NCI-H82 (cell line): ENCODE measurements at regions not wholly inside any gene's neighbourhood (a gene's known extent, or its start where the extent isn't known, plus 50 kb on each side); places are given as distances from the start of the nearest gene placed in this dataset.
"Not testable (repeated sequence)": the region's sequence is repeated elsewhere in the genome, so short reads cannot be mapped to it uniquely, and the experiment has no call there.

Experiments used
- DNase-seq: peaks from one replicate; lab custom pipeline; 2025; lab: John Stamatoyannopoulos, UW

DNA sequence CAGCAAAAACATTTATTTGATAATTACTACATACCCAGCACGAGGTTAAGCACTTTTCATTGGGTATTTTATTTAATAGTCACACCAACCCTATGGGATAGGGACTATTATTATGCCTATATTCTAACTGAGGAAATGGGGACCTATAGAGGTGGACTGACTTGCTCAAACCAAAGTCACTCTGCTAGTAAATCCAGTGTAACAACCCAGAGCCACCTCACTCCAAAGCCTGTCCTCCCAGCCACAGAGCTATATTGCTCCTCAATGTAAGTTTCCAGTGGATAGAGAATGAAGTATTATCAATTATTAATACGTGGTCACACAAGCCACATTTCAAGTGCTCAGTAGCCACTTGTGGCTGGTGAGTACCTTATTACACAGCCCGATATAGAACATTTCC lies 97.5 kb downstream of the RGS2 start:
- no peak for DNase-seq

DNA sequence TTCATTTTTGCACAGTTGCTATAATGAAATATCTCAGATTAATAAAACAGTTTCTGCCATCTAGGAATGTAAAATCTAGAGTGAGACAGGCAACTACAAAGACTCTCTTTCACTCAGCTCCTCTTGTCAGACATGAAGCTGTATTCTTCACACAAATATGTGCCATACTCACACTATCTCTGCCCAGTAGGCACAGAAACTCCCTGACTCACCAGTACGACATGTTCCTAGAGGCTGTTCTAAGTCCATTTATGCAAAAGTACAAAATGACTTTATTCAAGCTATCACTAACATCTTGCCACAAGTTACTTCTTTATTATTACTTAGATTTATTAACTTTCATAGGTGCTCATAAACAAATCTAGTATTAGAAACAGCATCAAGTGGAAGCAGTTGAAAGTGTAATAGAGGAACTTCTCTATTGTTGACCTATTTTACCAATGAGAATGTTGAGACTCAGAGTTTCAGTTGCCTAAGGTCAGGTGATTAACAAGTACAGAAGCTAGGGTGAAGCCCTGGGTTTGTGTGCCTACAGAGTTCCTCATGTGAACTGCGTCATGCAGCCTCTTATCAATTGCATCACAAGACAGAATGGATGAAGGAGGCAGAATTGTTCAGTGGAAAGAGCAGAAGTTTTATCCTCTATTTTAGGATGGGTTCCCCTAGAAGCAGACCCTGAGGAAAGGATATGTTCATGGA lies 98.9 kb downstream of the RGS2 start:
- DNase-seq = no peak

DNA sequence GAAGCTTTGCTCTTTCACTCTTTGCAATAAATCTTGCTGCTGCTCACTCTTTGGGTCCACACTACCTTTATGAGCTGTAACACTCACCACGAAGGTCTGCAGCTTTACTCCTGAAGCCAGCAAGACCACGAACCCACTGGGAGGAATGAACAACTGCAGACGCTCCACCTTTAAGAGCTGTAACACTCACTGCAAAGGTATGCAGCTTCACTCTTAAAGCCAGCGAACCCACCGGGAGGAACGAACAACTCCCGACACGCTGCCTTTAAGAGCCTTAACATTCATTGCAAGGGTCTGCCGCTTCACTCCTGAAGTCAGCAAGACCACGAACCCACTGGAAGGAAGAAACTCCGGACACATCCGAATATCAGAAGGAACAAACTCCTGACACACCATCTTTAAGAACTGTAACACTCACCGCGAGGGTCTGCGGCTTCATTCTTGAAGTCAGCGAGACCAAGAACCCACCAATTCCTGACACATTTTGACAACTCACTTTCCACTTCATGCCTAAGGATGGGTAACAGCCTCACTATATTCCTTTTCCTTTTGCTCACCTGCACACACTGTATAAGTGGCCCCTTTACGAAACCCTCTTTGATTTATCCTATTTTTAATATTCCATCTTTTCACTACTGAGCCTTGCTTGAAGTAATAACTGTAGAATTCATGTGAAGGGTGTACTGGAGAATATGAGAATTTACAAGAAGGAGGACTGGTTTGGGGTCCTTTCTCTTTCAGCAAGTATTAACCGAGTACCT lies 103.2 kb downstream of the RGS2 start:
- DNase-seq = not testable (repeated sequence)

DNA sequence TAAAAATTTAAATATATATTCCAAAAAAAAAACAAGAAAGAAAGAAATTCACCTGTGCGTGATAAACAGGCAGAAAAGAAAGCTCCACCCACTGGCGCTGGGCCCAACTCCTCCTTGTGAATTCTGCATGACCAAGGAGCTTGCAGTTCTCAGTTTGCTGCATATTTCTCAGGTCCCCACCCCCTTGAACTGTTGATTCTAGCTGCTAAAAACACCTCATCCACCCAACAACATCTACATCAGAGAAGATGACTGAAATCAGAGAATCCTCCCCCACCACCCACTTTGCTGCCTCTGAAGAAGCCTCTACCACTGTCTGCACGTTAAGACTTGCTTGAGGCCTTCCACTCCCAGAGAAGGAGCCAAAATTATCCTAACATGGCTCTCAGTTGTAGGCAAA lies 104.8 kb downstream of the RGS2 start:
- no peak for DNase-seq

DNA sequence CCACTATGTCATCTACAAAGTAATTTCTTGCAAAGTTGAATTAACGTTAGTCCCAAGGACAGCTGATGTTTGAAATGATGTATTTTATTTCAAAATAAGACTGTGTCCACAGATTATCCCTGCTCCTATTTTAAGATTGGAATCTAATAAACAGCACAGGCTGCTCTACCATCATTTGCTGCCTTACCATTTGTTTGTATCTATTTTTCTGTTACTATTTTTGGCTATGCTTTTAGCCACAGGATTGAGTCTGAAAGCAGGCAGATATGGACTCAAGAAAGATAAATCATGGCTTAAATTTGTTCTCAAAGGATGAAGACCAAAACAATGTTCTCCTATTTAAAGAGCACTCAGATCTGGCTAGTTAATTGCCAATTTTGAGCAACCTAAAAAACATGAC lies 105.3 kb downstream of the RGS2 start:
- DNase-seq = no peak

DNA sequence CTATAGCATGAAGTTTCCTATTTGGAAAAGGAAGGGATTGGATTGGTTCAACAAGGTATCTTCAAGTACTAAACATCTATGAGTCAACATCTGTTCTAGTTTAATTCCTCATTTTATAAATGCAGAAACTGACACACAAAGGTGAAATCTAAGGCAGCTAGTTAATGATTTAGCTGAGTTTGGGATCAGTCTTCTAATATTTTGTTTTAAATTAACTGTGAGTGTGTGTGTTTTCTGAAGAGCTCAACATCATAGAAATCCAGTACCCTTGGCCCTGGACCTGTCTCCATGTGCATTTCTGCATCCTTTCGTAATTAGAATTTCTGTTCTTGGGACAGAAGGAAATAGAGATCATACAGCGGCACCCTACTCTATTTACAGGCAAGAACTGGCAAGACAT lies 105.9 kb downstream of the RGS2 start:
- DNase-seq = no peak

DNA sequence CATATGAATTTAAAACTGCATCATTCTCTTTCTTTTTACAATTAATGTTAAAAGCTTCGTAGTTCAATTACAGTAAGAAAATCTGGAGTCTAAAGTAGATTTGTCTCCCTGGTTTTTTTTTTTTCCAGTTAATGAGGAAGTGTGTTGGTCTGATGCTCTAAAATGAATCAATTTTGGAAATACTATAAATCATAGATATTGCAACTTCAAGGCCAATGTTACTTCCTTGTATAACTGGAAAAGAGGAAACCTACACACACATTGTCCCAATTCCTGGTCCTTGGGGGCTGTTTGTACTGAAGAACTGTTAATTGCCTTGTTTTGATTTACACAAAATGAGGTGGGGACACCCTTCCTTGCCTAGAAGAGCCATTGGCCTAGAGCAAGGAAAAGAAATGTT lies 107.2 kb downstream of the RGS2 start:
- no peak for DNase-seq

DNA sequence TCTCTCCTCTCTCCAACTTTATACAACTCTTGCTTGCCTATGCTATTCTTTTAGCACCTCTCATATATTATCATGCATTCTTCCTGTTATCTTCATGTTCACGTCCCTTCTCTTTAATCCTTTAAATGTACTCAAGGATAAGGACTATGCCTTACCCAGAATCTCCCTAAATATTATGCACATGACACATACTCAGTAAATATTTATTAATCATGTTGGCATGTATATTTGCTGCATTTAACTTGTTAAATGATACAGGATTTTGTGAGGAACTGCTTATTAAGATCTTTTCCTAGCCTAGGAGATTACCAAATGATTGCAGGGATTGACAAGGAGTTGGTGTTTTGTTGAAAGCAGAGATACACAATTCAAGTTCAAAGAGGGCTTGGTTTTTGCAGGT lies 109.4 kb downstream of the RGS2 start:
- DNase-seq = no peak

DNA sequence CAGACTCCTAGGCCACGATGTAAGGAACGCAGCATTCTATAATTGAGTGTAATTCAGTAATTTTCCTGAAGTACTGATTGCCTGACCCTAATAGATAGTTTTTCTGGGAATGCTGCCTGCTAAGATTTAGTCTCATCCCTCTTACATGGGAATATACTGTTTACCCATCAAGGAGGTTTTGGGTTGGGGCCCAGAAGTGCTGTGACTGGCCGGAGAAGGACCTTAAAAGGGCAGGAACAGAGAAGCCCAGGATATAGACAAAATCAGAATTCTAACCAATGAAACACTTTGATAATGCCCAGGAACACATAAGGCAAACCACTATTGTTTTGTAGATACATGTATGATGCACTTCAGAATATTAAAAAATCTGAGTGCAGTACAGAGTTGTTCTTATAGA lies 111.6 kb downstream of the RGS2 start:
- no peak for DNase-seq

DNA sequence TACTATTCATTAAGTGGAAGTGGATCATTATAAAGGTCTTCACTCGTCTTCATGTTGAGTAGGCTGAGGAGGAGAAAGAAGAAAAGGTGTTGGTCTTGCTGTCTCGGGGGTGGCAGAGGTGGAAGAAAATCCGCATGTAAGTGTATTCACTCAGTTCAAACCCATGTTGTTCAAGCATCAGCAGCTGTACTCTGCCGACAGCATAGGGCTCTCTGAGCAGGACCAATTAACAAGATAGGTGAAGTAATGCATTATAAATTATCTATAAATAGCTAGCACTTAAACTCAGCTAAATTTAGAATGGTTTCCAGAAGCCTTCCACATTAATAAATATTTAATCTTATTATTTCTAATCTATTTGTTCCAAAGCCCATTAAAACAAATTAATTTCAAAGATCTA lies 116.8 kb downstream of the RGS2 start:
- peak; percentile 7 for DNase-seq

DNA sequence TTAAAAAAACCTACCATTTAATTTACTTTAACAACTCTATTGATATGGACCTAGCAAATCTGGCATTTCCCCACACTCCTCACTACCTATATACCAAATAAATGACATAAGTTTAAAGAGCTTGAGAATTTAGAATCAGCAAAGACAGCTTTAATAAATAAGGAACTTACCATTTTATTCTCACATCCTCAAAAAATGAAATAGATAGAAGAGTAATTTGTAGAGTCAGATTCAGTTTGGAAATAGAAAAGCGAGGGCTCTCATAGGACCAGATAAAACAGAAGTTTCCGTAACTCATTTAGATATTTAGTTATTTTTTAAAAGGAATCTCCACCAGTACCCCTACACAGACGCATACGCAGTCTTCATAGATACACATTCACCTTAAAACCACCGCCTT lies 117.9 kb downstream of the RGS2 start:
- no peak for DNase-seq

DNA sequence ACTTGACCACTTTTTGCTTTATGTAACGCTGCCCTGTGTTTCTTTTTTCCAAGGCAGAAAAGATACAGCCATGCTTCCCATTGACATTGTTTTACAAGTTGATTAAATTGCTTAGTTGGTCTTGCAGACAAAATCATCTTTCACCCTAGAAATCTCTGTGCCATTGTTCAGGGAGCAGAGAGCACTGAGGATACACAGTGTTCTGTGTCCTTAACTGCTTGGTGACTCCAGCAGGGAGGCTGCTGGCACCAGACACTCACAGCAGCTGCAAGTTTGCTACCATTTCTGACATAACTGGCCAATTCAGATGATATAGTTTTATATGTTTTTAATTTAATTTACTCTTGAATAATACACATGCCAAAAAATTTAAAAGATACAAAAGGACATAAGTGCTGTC lies 118.7 kb downstream of the RGS2 start:
- DNase-seq = no peak

DNA sequence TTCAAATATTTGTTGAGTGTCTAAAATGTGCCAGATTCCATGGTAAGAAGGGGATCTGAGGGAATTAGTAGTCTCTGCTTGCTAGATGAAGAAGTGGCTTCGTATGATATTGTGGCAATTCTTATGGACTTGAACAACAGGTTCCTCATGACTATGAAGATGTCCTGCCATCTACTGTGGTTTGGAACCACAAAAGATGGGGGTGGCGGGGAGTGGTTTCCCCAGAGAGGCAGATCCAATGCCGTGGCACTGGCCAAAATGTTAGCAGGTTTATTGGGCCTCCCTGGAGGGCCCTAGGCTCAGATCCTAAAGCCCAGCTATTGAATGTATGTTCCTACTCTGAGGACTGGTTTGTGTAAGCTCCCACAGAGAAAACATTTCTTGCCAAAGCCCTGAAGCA lies 120.8 kb downstream of the RGS2 start:
- DNase-seq = no peak

DNA sequence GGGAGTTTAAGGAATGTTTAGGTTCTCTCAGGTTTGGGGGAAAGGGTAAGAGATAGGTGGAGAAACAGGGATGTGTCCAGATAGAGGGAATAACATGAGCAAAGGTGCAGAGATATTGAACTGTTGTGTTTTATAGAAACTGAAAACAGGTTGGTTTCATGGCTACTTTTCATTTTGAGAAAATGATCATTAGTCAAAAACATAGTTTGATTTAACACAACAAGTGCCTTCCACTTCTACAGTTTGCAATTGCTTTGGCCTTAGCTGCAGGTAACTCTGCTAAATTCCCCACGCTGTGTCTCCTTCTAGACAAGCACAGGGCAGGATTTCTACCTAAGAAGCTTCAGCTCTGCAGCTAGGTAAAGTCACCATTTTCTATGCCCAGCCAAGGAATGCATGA lies 124.9 kb downstream of the RGS2 start:
- no peak for DNase-seq

DNA sequence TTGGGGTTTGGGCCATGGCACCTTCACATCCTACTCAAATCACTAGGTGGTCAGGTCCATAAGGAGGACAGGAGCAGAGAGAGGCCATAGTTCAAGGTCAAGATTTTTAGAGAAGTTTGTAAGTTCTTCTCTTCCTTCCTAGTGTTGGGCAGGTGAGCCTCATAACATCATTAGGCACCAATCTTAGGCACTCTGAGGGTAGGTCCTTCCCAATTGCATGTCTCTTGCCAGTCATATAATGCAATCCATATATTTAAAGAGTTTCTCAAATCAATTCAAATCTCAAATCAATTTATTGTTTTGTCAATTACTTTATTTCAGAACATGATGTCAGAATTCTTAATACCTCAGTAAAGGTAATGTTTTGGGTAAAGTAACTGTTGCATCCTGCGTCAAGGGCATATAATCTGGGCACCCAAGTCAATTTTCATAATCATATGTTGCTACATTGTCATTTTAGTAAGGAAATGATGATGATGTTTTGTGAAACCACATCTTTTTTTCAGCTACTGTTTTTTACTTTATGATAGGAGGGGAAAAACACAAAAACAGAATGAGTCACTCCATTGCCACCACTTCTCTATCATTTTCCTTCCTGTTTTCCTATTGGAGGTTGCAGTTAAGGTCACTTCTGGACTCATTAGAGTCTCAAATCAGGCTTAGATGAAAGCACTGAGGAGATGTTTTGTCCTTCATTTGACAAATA lies 122.7 kb downstream of the UCHL5 start:
- DNase-seq = no peak

DNA sequence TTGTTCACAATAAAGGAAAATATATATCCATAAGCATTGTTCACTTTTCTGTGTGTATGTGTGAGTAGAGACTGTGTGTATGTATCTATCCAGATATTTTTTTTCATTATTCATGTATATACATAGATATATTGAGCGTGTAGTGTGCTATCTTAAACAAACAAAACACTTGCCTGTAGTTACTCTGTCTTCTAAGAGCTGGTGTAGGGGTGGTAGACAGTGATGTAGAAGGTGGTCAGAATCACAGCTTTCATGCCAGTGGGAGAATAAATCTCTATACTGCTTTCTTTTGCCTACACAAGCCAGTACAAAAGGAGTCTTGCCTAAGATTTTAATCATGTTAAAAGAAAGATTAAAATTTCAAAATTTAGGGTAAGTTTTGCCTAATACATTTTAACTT lies 122.0 kb downstream of the UCHL5 start:
- no peak for DNase-seq

DNA sequence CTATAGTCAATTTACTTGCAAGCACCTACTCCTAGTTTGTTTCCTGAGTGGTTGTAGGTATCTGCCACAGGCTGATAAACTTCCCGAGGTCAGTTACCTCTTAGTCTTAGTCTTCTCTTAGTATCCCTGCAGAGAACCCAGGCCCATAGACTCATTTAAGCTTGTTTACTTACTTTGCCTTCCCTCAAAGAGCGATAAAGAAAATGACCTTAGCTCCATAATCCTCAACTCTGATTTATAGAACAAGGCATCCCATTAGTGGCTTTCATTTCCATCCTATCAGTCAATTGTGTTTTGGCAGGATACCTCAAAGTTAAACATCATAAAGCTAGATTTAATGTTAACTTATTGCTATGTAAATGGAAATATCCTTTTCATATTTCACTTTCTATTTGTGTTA lies 119.7 kb downstream of the UCHL5 start:
- DNase-seq = peak; percentile 96

DNA sequence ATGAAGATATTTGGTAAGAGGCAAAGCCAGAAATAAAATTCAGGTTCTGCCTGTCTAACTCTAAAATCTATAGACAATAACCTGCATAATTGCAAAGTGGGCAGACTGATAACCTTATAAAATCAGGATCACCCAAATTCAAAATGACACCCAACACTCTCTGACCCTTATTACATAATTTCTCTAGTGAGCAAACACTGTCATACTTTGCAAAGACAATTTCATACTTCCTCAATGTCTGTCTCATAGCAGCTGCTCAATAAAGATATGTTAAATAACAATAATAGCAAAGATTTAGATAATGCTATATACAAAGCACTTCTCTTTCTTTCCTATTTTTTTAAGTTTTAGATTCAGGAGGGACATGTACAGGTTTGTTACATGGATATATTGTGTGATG lies 118.5 kb downstream of the UCHL5 start:
- no peak for DNase-seq

DNA sequence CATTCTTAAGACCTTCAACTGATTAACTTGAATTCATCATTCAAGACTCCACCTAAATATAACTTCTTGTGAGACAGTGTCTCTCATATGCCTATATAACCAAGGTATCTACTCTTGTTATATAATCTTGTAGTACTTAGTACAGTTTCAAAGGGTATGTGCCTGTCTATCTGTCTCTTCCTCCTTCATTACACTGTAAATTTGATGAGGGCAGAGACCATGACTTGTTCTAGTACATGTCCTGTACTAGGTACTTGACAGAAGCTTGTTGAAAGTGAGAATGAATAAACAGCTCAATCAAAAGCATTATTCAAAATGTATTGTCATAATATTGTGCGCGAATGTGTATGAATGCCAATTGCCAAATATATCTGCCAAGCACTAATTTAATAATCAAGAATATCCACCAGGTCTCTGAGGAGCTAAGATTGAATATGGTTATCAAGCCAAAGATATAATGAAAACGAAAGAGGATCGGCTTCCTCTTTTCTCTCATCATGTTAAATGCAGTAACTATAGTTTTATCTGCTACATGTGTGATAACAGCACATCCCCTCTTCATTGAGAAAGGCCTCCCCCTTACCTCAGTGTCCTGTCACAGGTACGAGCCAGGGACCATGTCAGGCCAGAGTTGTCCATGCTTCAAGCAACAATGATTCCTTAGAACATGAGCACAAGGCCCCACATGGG lies 117.3 kb downstream of the UCHL5 start:
- no peak for DNase-seq

DNA sequence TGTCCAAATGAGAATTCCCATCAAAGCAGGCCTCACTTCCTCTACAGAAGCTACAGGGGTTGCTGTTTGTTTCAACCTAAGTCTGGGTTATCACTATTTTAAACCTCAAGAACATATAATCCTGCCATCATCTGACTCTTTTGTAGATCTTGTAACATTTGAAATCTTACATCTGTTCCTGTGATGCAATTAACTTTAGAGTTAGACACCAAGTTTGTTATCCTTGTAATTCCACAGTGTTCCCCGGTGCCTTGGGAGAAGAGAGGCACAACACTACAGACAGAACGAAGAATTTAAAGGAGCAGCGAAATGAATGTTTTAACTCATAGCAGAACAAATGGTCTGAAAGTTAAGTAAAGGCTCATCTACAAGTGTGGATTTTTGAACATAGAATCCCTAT lies 116.1 kb downstream of the UCHL5 start:
- DNase-seq = peak; percentile 9

DNA sequence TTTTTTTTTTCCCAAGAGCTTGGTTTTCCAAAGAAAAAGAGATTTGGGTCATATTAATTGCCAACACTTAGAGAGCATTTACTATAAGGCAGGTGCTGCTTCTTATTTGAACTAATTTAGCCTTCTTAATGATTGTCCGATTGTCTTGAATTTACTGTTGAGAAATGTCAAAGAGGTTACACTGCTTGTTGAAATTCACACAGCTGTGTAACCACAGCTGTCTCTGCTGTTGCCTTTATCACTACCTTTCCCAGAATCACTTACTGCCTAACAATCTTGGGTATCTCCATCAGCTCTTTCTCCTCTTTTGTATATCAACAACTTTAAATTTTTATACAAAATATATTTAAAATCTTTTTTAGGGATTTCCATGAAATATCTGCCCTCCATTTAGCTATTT lies 115.6 kb downstream of the UCHL5 start:
- no peak for DNase-seq

DNA sequence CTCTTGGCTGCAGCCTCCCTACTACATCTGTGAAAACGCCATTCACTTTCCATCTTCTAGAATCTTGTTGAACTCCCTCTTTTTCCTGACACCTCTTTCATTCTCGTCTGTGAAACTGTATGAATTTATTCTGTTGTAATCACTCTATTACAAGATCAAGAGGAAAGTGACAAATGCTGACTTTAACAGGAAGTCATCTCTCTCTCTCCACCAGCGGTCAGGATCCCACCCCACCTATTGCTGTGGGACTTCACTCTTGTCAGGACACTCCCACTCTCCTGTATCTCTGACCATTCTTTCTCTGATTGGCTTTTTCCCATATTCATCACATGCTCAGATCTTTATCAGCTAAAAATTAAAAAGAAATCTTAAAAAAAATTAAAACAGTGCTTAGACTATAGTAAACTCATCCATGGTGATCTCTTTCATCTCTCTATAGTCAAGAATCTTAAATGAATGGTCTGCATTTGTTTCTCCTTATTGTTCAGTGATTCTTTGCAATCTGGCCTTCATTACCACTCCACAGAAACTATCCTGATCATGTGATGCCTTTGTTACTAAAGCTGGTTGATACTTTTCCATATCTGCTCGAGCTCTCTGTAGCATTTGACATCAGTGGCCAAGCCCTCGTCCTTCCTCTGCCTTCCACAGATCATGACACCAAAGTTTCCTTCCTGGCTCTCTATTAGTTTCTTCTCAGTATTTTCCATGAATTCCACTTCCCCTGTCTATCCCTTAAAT lies 113.6 kb downstream of the UCHL5 start:
- no peak for DNase-seq
